Neural cell (in vitro differentiated cells): ENCODE measurements at regions not wholly inside any gene's neighbourhood (a gene's known extent, or its start where the extent isn't known, plus 50 kb on each side); places are given as distances from the start of the nearest gene placed in this dataset.

Experiments used
- EP300 ChIP-seq: fragments of 450-650 bp; conservative IDR thresholded peaks from 2 replicates; pipeline ENCODE4 v1.6.1; 2014; ENCODE audit warnings: antibody characterized with exemption, mild to moderate bottlenecking, moderate library complexity; ENCODE audit not compliant: poor library complexity, severe bottlenecking
- POLR2AphosphoS5 ChIP-seq: IDR thresholded peaks from 2 replicates; pipeline ENCODE4 v1.6.1; 2012
- REST ChIP-seq: IDR thresholded peaks from 2 replicates; pipeline ENCODE4 v1.6.1; 2012; ENCODE audit warnings: borderline replicate concordance
- TF ChIP-seq, protein P1 (sequence below): fragments of 450-650 bp; IDR thresholded peaks from 2 replicates; pipeline ENCODE4 v1.5.1; 2014; ENCODE audit warnings: antibody characterized with exemption, mild to moderate bottlenecking, moderate library complexity; ENCODE audit not compliant: poor library complexity, severe bottlenecking

GRCh38 chr3:23004971-23005370 lies 198.2 kb upstream of the UBE2E2 start:
- no peak for TF ChIP-seq POLR2AphosphoS5
- no peak for TF ChIP-seq REST
- TF ChIP-seq, protein P1, sequence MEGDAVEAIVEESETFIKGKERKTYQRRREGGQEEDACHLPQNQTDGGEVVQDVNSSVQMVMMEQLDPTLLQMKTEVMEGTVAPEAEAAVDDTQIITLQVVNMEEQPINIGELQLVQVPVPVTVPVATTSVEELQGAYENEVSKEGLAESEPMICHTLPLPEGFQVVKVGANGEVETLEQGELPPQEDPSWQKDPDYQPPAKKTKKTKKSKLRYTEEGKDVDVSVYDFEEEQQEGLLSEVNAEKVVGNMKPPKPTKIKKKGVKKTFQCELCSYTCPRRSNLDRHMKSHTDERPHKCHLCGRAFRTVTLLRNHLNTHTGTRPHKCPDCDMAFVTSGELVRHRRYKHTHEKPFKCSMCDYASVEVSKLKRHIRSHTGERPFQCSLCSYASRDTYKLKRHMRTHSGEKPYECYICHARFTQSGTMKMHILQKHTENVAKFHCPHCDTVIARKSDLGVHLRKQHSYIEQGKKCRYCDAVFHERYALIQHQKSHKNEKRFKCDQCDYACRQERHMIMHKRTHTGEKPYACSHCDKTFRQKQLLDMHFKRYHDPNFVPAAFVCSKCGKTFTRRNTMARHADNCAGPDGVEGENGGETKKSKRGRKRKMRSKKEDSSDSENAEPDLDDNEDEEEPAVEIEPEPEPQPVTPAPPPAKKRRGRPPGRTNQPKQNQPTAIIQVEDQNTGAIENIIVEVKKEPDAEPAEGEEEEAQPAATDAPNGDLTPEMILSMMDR: no peak
- no peak for TF ChIP-seq EP300
